Body of pancreas (tissue), 4 donors: ENCODE measurements at regions not wholly inside any gene's neighbourhood (a gene's known extent, or its start where the extent isn't known, plus 50 kb on each side); places are given as distances from the start of the nearest gene placed in this dataset.

Source experiments
- ATAC-seq: fragments of 150-250 bp; one replicate; pipeline ENCODE4 v1.9.1; 2016
- DNase-seq, 4 donors: peaks; one replicate each; pipeline ENCODE4 v3.0.0-alpha.2; 2019
- H3K27ac ChIP-seq, 4 donors: fragments of 200-600 bp; sonication (generic); 1 replicate in 3 of 4; 2 replicates in 1 of 4; pipeline versions ENCODE4 v1.5.1 to v1.6.1; 2016 to 2019; ENCODE audit warnings: mild to moderate bottlenecking in 1 of 4, mixed read lengths in 1 of 4, moderate library complexity in 1 of 4
- H3K27me3 ChIP-seq, 2 donors: fragments of 200-600 bp; sonication (generic); one replicate each; pipeline ENCODE4 v1.6.0; 2016; ENCODE audit warnings: mild to moderate bottlenecking in 1 of 2
- H3K36me3 ChIP-seq, 2 donors: fragments of 200-600 bp; sonication (generic); replicated peaks in 1 of 2; 2 replicates each; pipeline ENCODE4 v1.5.1; 2016; ENCODE audit warnings: low read depth in 2 of 2; ENCODE audit not compliant: insufficient read depth in 1 of 2
- H3K4me1 ChIP-seq: fragments of 200-600 bp; sonication (generic); one replicate; pipeline ENCODE4 v1.6.0; 2016
- H3K4me3 ChIP-seq, 2 donors: fragments of 200-600 bp; sonication (generic); 1 replicate in 1 of 2; 2 replicates in 1 of 2; pipeline ENCODE4 v1.5.1; 2016 to 2019
- H3K9me3 ChIP-seq, 3 donors: fragments of 200-600 bp; sonication (generic); 1 replicate in 2 of 3; 2 replicates in 1 of 3; pipeline ENCODE4 v1.5.1; 2016
- POLR2A ChIP-seq, 3 donors: fragments of 450-650 bp; IDR thresholded peaks; one replicate each; pipeline ENCODE4 v1.6.1; 2016; ENCODE audit warnings: antibody characterized with exemption in 3 of 3, mild to moderate bottlenecking in 2 of 3
- WGBS, 2 donors: methylation state at CpG; one replicate each; pipeline ENCODE4 v1.1.5; 2017; 5-methylcytosine and 5-hydroxymethylcytosine counted together
- intact Hi-C: fragments of 100-400 bp; cut with DNase I; formaldehyde crosslinking; loops from one replicate; pipeline ENCODE4 v1.15.1; 2023
- TF ChIP-seq, protein P1 (sequence below), 7 experiments: fragments of 450-650 bp in 4 of 7; fragments of 200-600 bp in 3 of 7; sonication (generic) in 3 of 7; IDR thresholded peaks; one replicate each; pipeline ENCODE4 v1.5.1; 2016 to 2019; ENCODE audit warnings: antibody characterized with exemption in 7 of 7

DNA sequence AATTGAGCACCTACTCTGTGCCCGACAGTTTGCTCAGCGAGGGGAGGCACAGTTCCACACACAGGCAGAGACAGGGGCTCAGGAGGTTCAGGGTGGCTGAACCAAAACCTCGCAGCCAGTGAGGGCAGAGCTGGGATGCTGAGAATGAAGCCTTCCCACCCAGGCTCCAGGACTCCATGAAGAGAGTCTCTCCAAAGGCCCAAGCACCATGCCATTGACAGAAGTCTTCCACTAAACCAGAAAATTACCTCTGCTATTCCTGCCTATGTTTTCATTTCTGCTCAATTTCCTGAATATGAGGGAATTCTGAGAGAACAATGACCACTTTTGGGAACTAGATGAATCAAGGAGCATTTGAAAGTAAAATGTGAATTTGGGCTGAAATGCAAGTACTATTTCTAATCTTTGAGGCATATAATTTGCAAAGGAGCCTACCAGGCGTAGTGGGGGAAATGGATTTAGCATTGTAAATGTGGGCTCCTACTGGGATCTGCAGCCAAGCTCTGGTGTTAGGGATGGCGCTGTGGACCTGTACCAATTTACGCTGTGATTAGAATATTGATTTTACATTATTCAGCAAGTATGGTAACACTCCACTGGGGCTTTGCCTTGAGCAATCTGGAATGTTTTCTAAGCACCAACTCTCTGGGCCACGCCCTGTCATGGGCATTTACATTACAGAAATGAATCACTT, 91.9 kb downstream of the DRD1 start:
- H3K27me3 ChIP-seq, result no peaks in the 10 kb centered on the region
- no peaks in the 10 kb centered on the region for H3K9me3 ChIP-seq
- no peak overlapping the region for H3K27ac ChIP-seq
- intact Hi-C loops, result no loop called here
- H3K4me1 ChIP-seq, result no peaks in the 10 kb centered on the region
- H3K4me3 ChIP-seq, result no peak overlapping the region
- 60 to 72% methylated on average over 7 of the region's 7 CpGs for WGBS, 2 donors
- no peaks in the 10 kb centered on the region for H3K36me3 ChIP-seq
- DNase-seq (no peak), ATAC-seq (no peak)
- no peak for TF ChIP-seq POLR2A (IDR thresholded peaks at IDR 0.05)
- TF ChIP-seq, protein P1, sequence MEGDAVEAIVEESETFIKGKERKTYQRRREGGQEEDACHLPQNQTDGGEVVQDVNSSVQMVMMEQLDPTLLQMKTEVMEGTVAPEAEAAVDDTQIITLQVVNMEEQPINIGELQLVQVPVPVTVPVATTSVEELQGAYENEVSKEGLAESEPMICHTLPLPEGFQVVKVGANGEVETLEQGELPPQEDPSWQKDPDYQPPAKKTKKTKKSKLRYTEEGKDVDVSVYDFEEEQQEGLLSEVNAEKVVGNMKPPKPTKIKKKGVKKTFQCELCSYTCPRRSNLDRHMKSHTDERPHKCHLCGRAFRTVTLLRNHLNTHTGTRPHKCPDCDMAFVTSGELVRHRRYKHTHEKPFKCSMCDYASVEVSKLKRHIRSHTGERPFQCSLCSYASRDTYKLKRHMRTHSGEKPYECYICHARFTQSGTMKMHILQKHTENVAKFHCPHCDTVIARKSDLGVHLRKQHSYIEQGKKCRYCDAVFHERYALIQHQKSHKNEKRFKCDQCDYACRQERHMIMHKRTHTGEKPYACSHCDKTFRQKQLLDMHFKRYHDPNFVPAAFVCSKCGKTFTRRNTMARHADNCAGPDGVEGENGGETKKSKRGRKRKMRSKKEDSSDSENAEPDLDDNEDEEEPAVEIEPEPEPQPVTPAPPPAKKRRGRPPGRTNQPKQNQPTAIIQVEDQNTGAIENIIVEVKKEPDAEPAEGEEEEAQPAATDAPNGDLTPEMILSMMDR (IDR thresholded peaks at IDR 0.05), result no peak

DNA sequence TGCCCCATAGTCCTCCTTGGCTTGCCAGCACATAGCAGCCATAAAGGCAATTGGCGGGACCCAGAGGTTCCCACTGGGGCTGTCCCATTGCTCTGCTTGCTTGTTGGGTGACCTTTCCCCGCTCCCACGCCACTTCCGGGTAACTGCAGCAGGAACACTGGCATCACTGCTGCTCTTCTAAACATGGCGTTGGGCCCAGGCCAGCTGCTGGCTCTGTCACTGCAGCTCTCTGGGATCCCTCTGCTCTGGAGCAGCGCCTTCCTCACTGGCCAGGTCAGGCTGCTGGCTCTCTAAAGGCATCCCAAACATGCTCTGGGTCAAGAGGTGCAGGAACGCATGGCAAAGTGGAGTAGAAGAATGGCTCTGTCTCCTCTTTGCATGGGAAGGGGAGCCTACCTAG, 92.9 kb downstream of the DRD1 start:
- H3K27me3 ChIP-seq, result no peaks in the 10 kb centered on the region
- H3K36me3 ChIP-seq, result no peaks in the 10 kb centered on the region
- intact Hi-C loops, result no loop called here
- no peaks in the 10 kb centered on the region for H3K4me1 ChIP-seq
- WGBS, 2 donors, result 50 to 90% methylated on average over 5 to 6 of the region's 7 CpGs
- TF ChIP-seq, protein P1 (IDR thresholded peaks at IDR 0.05), result no peak
- no peak for TF ChIP-seq POLR2A (IDR thresholded peaks at IDR 0.05)
- no peak overlapping the region for H3K27ac ChIP-seq
- H3K4me3 ChIP-seq, result no peak overlapping the region
- no peak for DNase-seq
- H3K9me3 ChIP-seq, result no peaks in the 10 kb centered on the region
- no peak for ATAC-seq

DNA sequence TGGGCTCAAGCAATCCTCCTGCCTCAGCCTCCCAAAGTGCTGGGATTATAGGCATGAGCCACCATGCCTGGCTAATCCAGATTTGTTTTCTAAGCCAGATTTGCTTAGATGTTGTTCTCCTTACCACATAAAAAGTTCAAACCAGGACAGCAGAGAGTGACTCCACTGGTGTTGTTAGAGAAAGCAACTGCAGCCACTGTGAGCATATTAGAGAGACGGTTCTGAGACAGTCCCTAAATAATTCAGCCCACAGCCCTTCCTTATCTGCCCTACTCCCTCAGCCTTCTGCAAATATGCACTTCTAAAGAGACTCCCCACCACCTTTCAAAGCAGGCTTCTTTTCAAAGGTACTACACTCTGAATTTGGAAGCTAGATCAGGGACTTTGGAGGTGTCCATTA, 96.1 kb downstream of the DRD1 start:
- Histone ChIP-seq H3K4me1 (no peaks in the 10 kb centered on the region), H3K27ac (no peak overlapping the region), H3K27me3 (no peaks in the 10 kb centered on the region), H3K9me3 (no peaks in the 10 kb centered on the region), H3K4me3 (no peak overlapping the region), H3K36me3 (no peaks in the 10 kb centered on the region)
- DNase-seq (no peak), ATAC-seq (no peak)
- 0 to 6% methylated on average over 1 of the region's 1 CpG for WGBS, 2 donors
- TF ChIP-seq, protein P1 (IDR thresholded peaks at IDR 0.05), result no peak
- TF ChIP-seq POLR2A (IDR thresholded peaks at IDR 0.05), result no peak
- intact Hi-C loops, result no loop called here

DNA sequence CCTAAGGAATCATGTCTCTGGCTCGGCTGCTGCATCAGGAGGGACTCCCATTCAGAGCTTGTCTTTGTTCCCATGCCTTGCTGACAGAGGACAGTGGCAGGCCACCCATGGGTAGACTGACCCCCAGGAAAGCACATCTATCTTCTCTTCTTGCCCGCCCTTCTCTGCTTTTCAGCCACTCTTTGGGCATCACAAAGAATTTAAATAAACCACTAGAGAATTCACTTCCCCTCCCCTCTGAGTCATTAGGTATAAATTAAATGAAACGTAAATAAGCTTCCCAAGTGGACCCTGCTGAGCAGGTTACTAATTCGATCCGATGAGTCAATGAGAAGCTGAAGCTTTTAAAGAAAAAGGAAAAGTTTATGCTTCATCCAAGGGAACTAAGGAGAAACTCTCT, 97.0 kb downstream of the DRD1 start:
- H3K27me3 ChIP-seq, result no peaks in the 10 kb centered on the region
- TF ChIP-seq POLR2A (IDR thresholded peaks at IDR 0.05), result no peak
- TF ChIP-seq, protein P1 (IDR thresholded peaks at IDR 0.05), result no peak
- 11 to 13% methylated on average over 5 of the region's 5 CpGs for WGBS, 2 donors
- no peak overlapping the region for H3K4me3 ChIP-seq
- no peak for ATAC-seq
- H3K9me3 ChIP-seq, result no peaks in the 10 kb centered on the region
- H3K36me3 ChIP-seq, result no peaks in the 10 kb centered on the region
- H3K4me1 ChIP-seq, result no peaks in the 10 kb centered on the region
- intact Hi-C loops, result no loop called here
- H3K27ac ChIP-seq, result no peak overlapping the region
- no peak for DNase-seq
